OCI-LY3 (cell line): ENCODE measurements at regions not wholly inside any gene's neighbourhood (a gene's known extent, or its start where the extent isn't known, plus 50 kb on each side); places are given as distances from the start of the nearest gene placed in this dataset.

Experiments used
- CTCF ChIP-seq: fragments of 200-600, 300-600 bp; sonication (generic); IDR thresholded peaks from 2 replicates; pipeline ENCODE4 v1.5.1; 2014; ENCODE audit warnings: antibody characterized with exemption, low read length, low read depth
- EZH2phosphoT487 ChIP-seq: fragments of 200-600 bp; shearing (Covaris generic); IDR thresholded peaks from 2 replicates; pipeline ENCODE4 v1.6.1; 2018; ENCODE audit warnings: antibody characterized with exemption, mixed run types, low read depth

- TF ChIP-seq CTCF (no peak), EZH2phosphoT487 (no peak)
Measured at GRCh38 chr3:72022027-72022426, 237.1 kb upstream of the PROK2 start.
